Kidney epithelial cell (primary cell): ENCODE measurements at regions not wholly inside any gene's neighbourhood (a gene's known extent, or its start where the extent isn't known, plus 50 kb on each side); places are given as distances from the start of the nearest gene placed in this dataset.

Experiments
- DNase-seq: peaks from one replicate; pipeline ENCODE4 v3.0.0-alpha.2; 2010; ENCODE audit warnings: low read depth
- H3K27me3 ChIP-seq: 2 replicates; pipeline ENCODE4 v1.6.0; 2011; ENCODE audit warnings: low read length; ENCODE audit not compliant: control insufficient read depth, insufficient read depth
- H3K36me3 ChIP-seq: 2 replicates; pipeline ENCODE4 v1.5.1; 2011; ENCODE audit warnings: low read length; ENCODE audit not compliant: control insufficient read depth, insufficient read depth
- H3K4me3 ChIP-seq: 2 replicates; pipeline ENCODE4 v1.5.1; 2011; ENCODE audit warnings: low read depth, mild to moderate bottlenecking, control low read depth, low read length
- CTCF ChIP-seq: IDR thresholded peaks from 2 replicates; pipeline ENCODE4 v1.5.1; 2011; ENCODE audit warnings: mild to moderate bottlenecking, moderate library complexity, low read length, control low read depth, inconsistent platforms; ENCODE audit not compliant: insufficient read depth, poor library complexity, severe bottlenecking

GRCh38 chr2:215498431-215498830, 62.6 kb upstream of the FN1 start:
- Histone ChIP-seq H3K27me3 (no peaks in the 10 kb centered on the region), H3K36me3 (no peaks in the 10 kb centered on the region), H3K4me3 (no peak overlapping the region)
- no peak for TF ChIP-seq CTCF
- DNase-seq = no peak

GRCh38 chr2:215493376-215493775, 57.5 kb upstream of the FN1 start:
- H3K4me3 ChIP-seq = no peak overlapping the region
- H3K36me3 ChIP-seq = no peaks in the 10 kb centered on the region
- DNase-seq = no peak
- H3K27me3 ChIP-seq = no peaks in the 10 kb centered on the region
- no peak for TF ChIP-seq CTCF

GRCh38 chr2:215489288-215489848, 53.5 kb upstream of the FN1 start:
- Histone ChIP-seq H3K36me3 (no peaks in the 10 kb centered on the region), H3K27me3 (no peaks in the 10 kb centered on the region), H3K4me3 (no peak overlapping the region)
- no peak for TF ChIP-seq CTCF
- DNase-seq = no peak

- Histone ChIP-seq H3K27me3 (no peaks in the 10 kb centered on the region), H3K36me3 (no peaks in the 10 kb centered on the region), H3K4me3 (no peak overlapping the region)
- no peak for TF ChIP-seq CTCF
- no peak for DNase-seq
Measured at GRCh38 chr2:215487002-215487372, 51.1 kb upstream of the FN1 start.

- no peaks in the 10 kb centered on the region for H3K36me3 ChIP-seq
Measured at GRCh38 chr2:215486291-215487001, 50.6 kb upstream of the FN1 start.

More at GRCh38 chr2:215486291-215487001, 50.6 kb upstream of the FN1 start:
- no peak for DNase-seq
- TF ChIP-seq CTCF = no peak
- H3K4me3 ChIP-seq = no peak overlapping the region
- no peaks in the 10 kb centered on the region for H3K27me3 ChIP-seq
